NCI-H2171 treated with DMSO at 0.1 percent for 48 hours (cell line): ENCODE measurements at regions not wholly inside any gene's neighbourhood (a gene's known extent, or its start where the extent isn't known, plus 50 kb on each side); places are given as distances from the start of the nearest gene placed in this dataset.
"Not testable (repeated sequence)": the region's sequence is repeated elsewhere in the genome, so short reads cannot be mapped to it uniquely, and the experiment has no call there.

Experiments used
- DNase-seq: peaks from one replicate; lab custom pipeline; 2025; lab: John Stamatoyannopoulos, UW

- DNase-seq, result peak; percentile 46
Observed at GRCh38 chr14:105999361-106000028, 473.1 kb downstream of the TMEM121 start.

DNA sequence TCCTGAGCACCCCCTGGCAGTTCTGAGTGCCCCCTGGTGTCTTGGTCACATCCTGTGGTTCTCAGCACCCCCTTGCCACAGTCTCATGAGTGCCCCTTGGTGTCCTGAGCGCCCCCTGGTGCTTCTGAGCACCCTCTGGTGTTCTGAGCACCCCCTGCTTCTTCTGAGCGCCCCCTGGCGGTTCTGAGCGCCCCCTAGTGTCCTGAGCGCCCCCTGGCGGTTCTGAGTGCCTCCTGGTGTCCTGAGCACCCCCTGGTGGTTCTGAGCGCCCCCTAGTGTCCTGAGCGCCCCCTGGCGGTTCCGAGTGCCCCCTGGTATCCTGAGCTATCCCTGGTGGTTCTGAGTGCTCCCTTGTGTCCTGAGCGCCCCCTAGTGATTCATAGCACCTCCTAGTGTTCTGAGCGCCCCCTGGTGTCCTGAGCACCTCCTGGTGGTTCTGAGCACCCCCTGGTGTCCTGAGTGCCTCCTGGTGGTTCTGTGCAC is 473.7 kb downstream of the TMEM121 start:
- not testable (repeated sequence) for DNase-seq

DNA sequence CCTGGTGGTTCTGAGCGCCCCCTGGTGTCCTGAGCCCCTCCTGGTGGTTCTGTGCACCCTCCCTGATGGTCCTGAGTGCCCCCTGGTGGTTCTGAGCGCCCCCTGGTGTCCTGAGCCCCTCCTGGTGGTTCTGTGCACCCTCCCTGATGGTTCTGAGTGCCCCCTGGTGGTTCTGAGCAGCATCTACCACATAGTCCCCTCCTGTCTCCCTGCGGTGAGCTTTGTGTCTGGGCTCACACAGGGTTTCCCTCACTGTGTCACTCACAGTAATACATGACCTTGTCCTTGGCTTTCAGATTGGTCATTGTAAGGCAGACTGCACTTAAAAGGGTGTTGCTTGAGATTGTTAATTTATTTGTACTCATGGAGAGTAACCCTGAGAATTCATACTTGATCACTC is 474.9 kb downstream of the TMEM121 start:
- DNase-seq, result not testable (repeated sequence)

DNA sequence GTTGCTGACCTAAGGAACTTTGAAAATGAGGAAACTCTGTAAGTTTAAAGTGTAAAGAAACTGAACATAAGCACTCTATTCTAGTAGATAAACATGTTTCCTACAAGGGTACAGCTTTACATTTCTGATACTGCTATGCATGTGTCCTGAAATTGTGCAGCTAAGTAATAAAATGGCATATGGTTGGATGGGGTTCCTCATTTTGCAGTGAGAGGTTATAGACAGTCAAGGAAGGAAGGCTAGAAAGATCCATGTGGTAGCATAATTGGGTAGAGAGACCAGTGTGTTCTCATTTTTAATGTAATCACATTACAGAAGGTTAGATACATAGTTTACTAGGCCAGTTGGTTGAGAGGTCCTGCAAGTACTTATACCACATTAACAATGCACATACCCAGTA is 477.0 kb downstream of the TMEM121 start:
- DNase-seq, result no peak

GRCh38 chr14:106004937-106005795 is 478.8 kb downstream of the TMEM121 start:
- DNase-seq, result not testable (repeated sequence)

GRCh38 chr14:106006043-106006442 is 479.7 kb downstream of the TMEM121 start:
- peak; percentile 35 for DNase-seq

GRCh38 chr14:106006716-106007115 is 480.3 kb downstream of the TMEM121 start:
- not testable (repeated sequence) for DNase-seq

GRCh38 chr14:106010783-106011182 is 484.4 kb downstream of the TMEM121 start:
- DNase-seq, result no peak

GRCh38 chr14:106011631-106012360 is 485.4 kb downstream of the TMEM121 start:
- DNase-seq, result peak; percentile 79

DNA sequence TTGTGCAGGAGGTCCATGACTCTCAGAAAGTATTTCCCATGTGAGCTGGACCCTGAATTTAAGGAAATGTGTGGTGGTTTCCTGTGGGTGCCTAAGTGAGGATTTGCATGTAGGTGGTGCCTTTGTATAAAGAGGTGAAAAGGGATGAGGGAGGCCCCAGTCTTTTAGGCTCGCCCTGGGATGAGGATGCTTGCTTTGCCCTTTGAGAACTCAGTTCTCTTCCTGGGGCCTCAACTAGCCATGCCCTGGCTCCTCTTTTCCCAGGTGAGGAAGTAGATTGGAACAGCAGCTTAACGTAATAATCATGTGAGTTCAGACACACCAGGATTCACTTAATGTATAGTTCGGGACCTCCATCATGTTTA is 486.0 kb downstream of the TMEM121 start:
- DNase-seq, result not testable (repeated sequence)

DNA sequence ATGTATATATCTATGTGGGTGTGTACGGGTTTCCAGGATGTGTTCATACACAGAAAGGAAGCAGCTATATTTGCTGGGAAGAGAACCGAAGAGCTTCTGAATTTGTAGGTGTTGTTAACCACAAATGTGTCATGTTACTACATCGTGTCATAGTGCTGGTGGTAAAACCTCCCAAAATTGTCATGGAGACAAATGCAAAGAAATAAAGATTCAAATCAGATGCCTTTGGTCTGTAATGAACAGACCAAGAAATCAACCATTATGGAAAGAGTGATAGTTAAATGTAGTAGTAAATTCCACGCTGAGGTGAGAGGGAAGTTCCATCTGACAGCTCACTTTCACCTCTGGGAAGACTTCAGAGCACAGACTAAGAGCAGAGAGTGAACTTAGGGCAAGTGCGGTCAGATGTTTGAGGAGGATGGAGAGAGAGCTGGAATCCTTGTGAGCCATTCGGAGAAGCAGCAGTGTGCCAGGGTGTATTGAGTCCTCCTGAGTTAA is 487.5 kb downstream of the TMEM121 start:
- DNase-seq, result no peak

GRCh38 chr14:106017952-106018351 is 491.6 kb downstream of the TMEM121 start:
- DNase-seq, result not testable (repeated sequence)

GRCh38 chr14:106021832-106022231 is 495.4 kb downstream of the TMEM121 start:
- DNase-seq, result no peak

GRCh38 chr14:106022648-106023047 is 496.3 kb downstream of the TMEM121 start:
- DNase-seq, result not testable (repeated sequence)

GRCh38 chr14:106023411-106023810 is 497.0 kb downstream of the TMEM121 start:
- DNase-seq, result no peak

- DNase-seq, result no peak
Observed at GRCh38 chr14:106024983-106025604, 498.7 kb downstream of the TMEM121 start.

- no peak for DNase-seq
Observed at GRCh38 chr14:106026026-106026425, 499.6 kb downstream of the TMEM121 start.

GRCh38 chr14:106027759-106028158 is 501.4 kb downstream of the TMEM121 start:
- DNase-seq, result not testable (repeated sequence)

- no peak for DNase-seq
Observed at GRCh38 chr14:106029959-106030358, 503.6 kb downstream of the TMEM121 start.

- peak; percentile 19 for DNase-seq
Observed at GRCh38 chr14:106037380-106037779, 511.0 kb downstream of the TMEM121 start.

GRCh38 chr14:106038263-106038662 is 511.9 kb downstream of the TMEM121 start:
- DNase-seq, result peak; percentile 84

DNA sequence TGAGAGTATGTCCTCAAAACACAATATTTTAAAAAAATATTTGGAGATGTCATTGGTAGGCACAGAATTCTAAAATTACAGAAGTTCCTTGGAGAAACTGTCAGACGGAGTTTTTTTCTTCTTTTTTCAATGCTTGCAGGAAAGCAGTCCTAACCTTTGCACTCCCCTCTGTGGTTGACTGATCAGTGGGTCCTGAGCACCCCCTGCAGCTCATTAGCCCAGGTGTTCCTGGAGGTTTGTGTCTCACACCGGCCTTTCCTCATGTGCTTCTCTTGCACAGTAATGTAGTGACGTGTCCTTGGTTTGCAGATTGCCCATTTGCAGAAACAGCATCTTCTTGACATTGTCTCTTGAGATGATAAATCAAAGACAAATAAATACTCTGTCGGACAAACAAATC is 513.0 kb downstream of the TMEM121 start:
- DNase-seq, result no peak
